ENCODE measurements at regions not wholly inside any gene's neighbourhood (a gene's known extent, or its start where the extent isn't known, plus 50 kb on each side); places are given as distances from the start of the nearest gene placed in this dataset.

GRCh38 chr2:234206738-234207137, 156.2 kb downstream of the SPP2 start:
- no peak overlapping the region for H3K4me3 ChIP-seq (ENCODE audit: low read length in 2 of 2)
- no peaks in the 10 kb centered on the region for H3K36me3 ChIP-seq (ENCODE audit: control insufficient read depth in 1 of 2, insufficient read depth in 2 of 2, low read length in 1 of 2)
- no peak for ATAC-seq (ENCODE audit: low FRiP score)
- no peak overlapping the region for H3K27ac ChIP-seq (ENCODE audit: low read depth in 1 of 2, low read length in 2 of 2)
- H3K4me1 ChIP-seq (ENCODE audit: control insufficient read depth in 1 of 2, insufficient read depth in 2 of 2, low read length in 2 of 2) = no peaks in the 10 kb centered on the region
- peaks cover 0 to 2% of the 10 kb centered on the region in 2 donors for H3K27me3 ChIP-seq (ENCODE audit: control insufficient read depth in 1 of 2, insufficient read depth in 2 of 2, low read length in 1 of 2)
- 95 to 96% methylated on average over 2 of the region's 2 CpGs for WGBS, 2 donors
- H3K9me3 ChIP-seq (ENCODE audit: control insufficient read depth, low read length) = no peaks in the 10 kb centered on the region
- no peak for DNase-seq
- intact Hi-C loops (cut with DNase I) = no loop called here

- DNase-seq = no peak
- Histone ChIP-seq H3K4me3 (ENCODE audit: low read length in 2 of 2) (no peak overlapping the region), H3K27me3 (ENCODE audit: control insufficient read depth in 1 of 2, insufficient read depth in 2 of 2, low read length in 1 of 2) (peaks cover 0 to 2% of the 10 kb centered on the region in 2 donors), H3K27ac (ENCODE audit: low read depth in 1 of 2, low read length in 2 of 2) (no peak overlapping the region), H3K4me1 (ENCODE audit: control insufficient read depth in 1 of 2, insufficient read depth in 2 of 2, low read length in 2 of 2) (no peaks in the 10 kb centered on the region), H3K36me3 (ENCODE audit: control insufficient read depth in 1 of 2, insufficient read depth in 2 of 2, low read length in 1 of 2) (no peaks in the 10 kb centered on the region), H3K9me3 (ENCODE audit: control insufficient read depth, low read length) (no peaks in the 10 kb centered on the region)
- intact Hi-C loops (cut with DNase I) = no loop called here
- 64 to 67% methylated on average over 1 of the region's 1 CpG for WGBS, 2 donors
- no peak for ATAC-seq (ENCODE audit: low FRiP score)
These were observed 154.0 kb downstream of the SPP2 start for GRCh38 chr2:234204480-234204879.

GRCh38 chr2:234203135-234203984, 152.9 kb downstream of the SPP2 start:
- 31 to 33% methylated on average over 12 of the region's 12 CpGs for WGBS, 2 donors
- intact Hi-C loops (cut with DNase I) = no loop called here
- H3K4me3 ChIP-seq (ENCODE audit: low read length in 2 of 2) = no peak overlapping the region
- H3K27me3 ChIP-seq (ENCODE audit: control insufficient read depth in 1 of 2, insufficient read depth in 2 of 2, low read length in 1 of 2) = peaks cover 0 to 2% of the 10 kb centered on the region in 2 donors
- no peak overlapping the region for H3K27ac ChIP-seq (ENCODE audit: low read depth in 1 of 2, low read length in 2 of 2)
- no peaks in the 10 kb centered on the region for H3K9me3 ChIP-seq (ENCODE audit: control insufficient read depth, low read length)
- ATAC-seq (ENCODE audit: low FRiP score) (peak; percentile 65), DNase-seq (no peak)
- H3K36me3 ChIP-seq (ENCODE audit: control insufficient read depth in 1 of 2, insufficient read depth in 2 of 2, low read length in 1 of 2) = no peaks in the 10 kb centered on the region
- no peaks in the 10 kb centered on the region for H3K4me1 ChIP-seq (ENCODE audit: control insufficient read depth in 1 of 2, insufficient read depth in 2 of 2, low read length in 2 of 2)

- intact Hi-C loops (cut with DNase I) = no loop called here
- ATAC-seq (ENCODE audit: low FRiP score) = no peak
These were observed 152.1 kb downstream of the SPP2 start for GRCh38 chr2:234202601-234203000.

GRCh38 chr2:234199996-234200395, 149.5 kb downstream of the SPP2 start:
- H3K4me3 ChIP-seq (ENCODE audit: low read length in 2 of 2) = no peak overlapping the region
- intact Hi-C loops (cut with DNase I) = no loop called here
- 38% methylated on average over 3 of the region's 3 CpGs for WGBS, 2 donors
- H3K36me3 ChIP-seq (ENCODE audit: control insufficient read depth in 1 of 2, insufficient read depth in 2 of 2, low read length in 1 of 2) = no peaks in the 10 kb centered on the region
- no peak overlapping the region for H3K27ac ChIP-seq (ENCODE audit: low read depth in 1 of 2, low read length in 2 of 2)
- H3K27me3 ChIP-seq (ENCODE audit: control insufficient read depth in 1 of 2, insufficient read depth in 2 of 2, low read length in 1 of 2) = peaks cover 0 to 2% of the 10 kb centered on the region in 2 donors
- ATAC-seq (ENCODE audit: low FRiP score) (no peak), DNase-seq (no peak)
- H3K9me3 ChIP-seq (ENCODE audit: control insufficient read depth, low read length) = no peaks in the 10 kb centered on the region
- no peaks in the 10 kb centered on the region for H3K4me1 ChIP-seq (ENCODE audit: control insufficient read depth in 1 of 2, insufficient read depth in 2 of 2, low read length in 2 of 2)

More at GRCh38 chr2:234202601-234203000, 152.1 kb downstream of the SPP2 start:
- DNase-seq = no peak
- no peak overlapping the region for H3K4me3 ChIP-seq (ENCODE audit: low read length in 2 of 2)
- no peaks in the 10 kb centered on the region for H3K4me1 ChIP-seq (ENCODE audit: control insufficient read depth in 1 of 2, insufficient read depth in 2 of 2, low read length in 2 of 2)
- H3K9me3 ChIP-seq (ENCODE audit: control insufficient read depth, low read length) = no peaks in the 10 kb centered on the region
- 99 to 100% methylated on average over 2 of the region's 2 CpGs for WGBS, 2 donors
- peaks cover 0 to 2% of the 10 kb centered on the region in 2 donors for H3K27me3 ChIP-seq (ENCODE audit: control insufficient read depth in 1 of 2, insufficient read depth in 2 of 2, low read length in 1 of 2)
- H3K36me3 ChIP-seq (ENCODE audit: control insufficient read depth in 1 of 2, insufficient read depth in 2 of 2, low read length in 1 of 2) = no peaks in the 10 kb centered on the region
- H3K27ac ChIP-seq (ENCODE audit: low read depth in 1 of 2, low read length in 2 of 2) = no peak overlapping the region

GRCh38 chr2:234198976-234199375, 148.5 kb downstream of the SPP2 start:
- H3K4me3 ChIP-seq (ENCODE audit: low read length in 2 of 2) = no peak overlapping the region
- intact Hi-C loops (cut with DNase I) = no loop called here
- H3K4me1 ChIP-seq (ENCODE audit: control insufficient read depth in 1 of 2, insufficient read depth in 2 of 2, low read length in 2 of 2) = no peaks in the 10 kb centered on the region
- peaks cover 0 to 2% of the 10 kb centered on the region in 2 donors for H3K27me3 ChIP-seq (ENCODE audit: control insufficient read depth in 1 of 2, insufficient read depth in 2 of 2, low read length in 1 of 2)
- ATAC-seq (ENCODE audit: low FRiP score) (no peak), DNase-seq (no peak)
- H3K27ac ChIP-seq (ENCODE audit: low read depth in 1 of 2, low read length in 2 of 2) = no peak overlapping the region
- H3K9me3 ChIP-seq (ENCODE audit: control insufficient read depth, low read length) = no peaks in the 10 kb centered on the region
- no peaks in the 10 kb centered on the region for H3K36me3 ChIP-seq (ENCODE audit: control insufficient read depth in 1 of 2, insufficient read depth in 2 of 2, low read length in 1 of 2)
- 77 to 82% methylated on average over 4 of the region's 4 CpGs for WGBS, 2 donors

- ATAC-seq (ENCODE audit: low FRiP score) (no peak), DNase-seq (no peak)
- peaks cover 1% of the 10 kb centered on the region for H3K9me3 ChIP-seq (ENCODE audit: control insufficient read depth, low read length)
- no peaks in the 10 kb centered on the region for H3K4me1 ChIP-seq (ENCODE audit: control insufficient read depth in 1 of 2, insufficient read depth in 2 of 2, low read length in 2 of 2)
- H3K27ac ChIP-seq (ENCODE audit: low read depth in 1 of 2, low read length in 2 of 2) = no peak overlapping the region
- H3K4me3 ChIP-seq (ENCODE audit: low read length in 2 of 2) = no peak overlapping the region
- 47 to 52% methylated on average over 2 of the region's 2 CpGs for WGBS, 2 donors
- H3K36me3 ChIP-seq (ENCODE audit: control insufficient read depth in 1 of 2, insufficient read depth in 2 of 2, low read length in 1 of 2) = no peaks in the 10 kb centered on the region
- H3K27me3 ChIP-seq (ENCODE audit: control insufficient read depth in 1 of 2, insufficient read depth in 2 of 2, low read length in 1 of 2) = no peaks in the 10 kb centered on the region
- intact Hi-C loops (cut with DNase I) = no loop called here
These were observed 145.0 kb downstream of the SPP2 start for GRCh38 chr2:234195516-234195915.

- Histone ChIP-seq H3K4me3 (ENCODE audit: low read length in 2 of 2) (no peak overlapping the region), H3K27ac (ENCODE audit: low read depth in 1 of 2, low read length in 2 of 2) (no peak overlapping the region), H3K4me1 (ENCODE audit: control insufficient read depth in 1 of 2, insufficient read depth in 2 of 2, low read length in 2 of 2) (no peaks in the 10 kb centered on the region), H3K9me3 (ENCODE audit: control insufficient read depth, low read length) (peaks cover 1% of the 10 kb centered on the region), H3K27me3 (ENCODE audit: control insufficient read depth in 1 of 2, insufficient read depth in 2 of 2, low read length in 1 of 2) (no peaks in the 10 kb centered on the region), H3K36me3 (ENCODE audit: control insufficient read depth in 1 of 2, insufficient read depth in 2 of 2, low read length in 1 of 2) (no peaks in the 10 kb centered on the region)
- intact Hi-C loops (cut with DNase I) = no loop called here
- DNase-seq (no peak), ATAC-seq (ENCODE audit: low FRiP score) (no peak)
- WGBS, 2 donors = 71 to 75% methylated on average over 7 of the region's 7 CpGs
These were observed 143.6 kb downstream of the SPP2 start for GRCh38 chr2:234193977-234194563.
